Naive B cell (primary cell): ENCODE measurements at regions not wholly inside any gene's neighbourhood (a gene's known extent, or its start where the extent isn't known, plus 50 kb on each side); places are given as distances from the start of the nearest gene placed in this dataset.
"Not testable (repeated sequence)": the region's sequence is repeated elsewhere in the genome, so short reads cannot be mapped to it uniquely, and the experiment has no call there.

Experiments
- ATAC-seq, 2 donors: fragments of 150-1000 bp; cut with Tn5 transposase; 2 replicates each; pipeline ENCODE4 v1.10.0; 2021; ENCODE audit warnings: low read depth in 2 of 2, mild to moderate bottlenecking in 2 of 2, moderate library complexity in 2 of 2
- DNase-seq: peaks from one replicate; pipeline ENCODE4 v3.0.0; 2022
- H3K27ac Mint-ChIP-seq, 6 donors: one replicate each; pipeline ENCODE4 v1.8.0; 2020 to 2022; ENCODE audit warnings: mild to moderate bottlenecking in 6 of 6, mixed read lengths in 6 of 6, moderate library complexity in 5 of 6, inconsistent platforms in 2 of 6
- H3K27me3 Mint-ChIP-seq, 3 donors: one replicate each; pipeline ENCODE4 v1.8.0; 2021 to 2022; ENCODE audit warnings: mixed read lengths in 3 of 3, mild to moderate bottlenecking in 1 of 3
- H3K36me3 Mint-ChIP-seq, 2 donors: one replicate each; pipeline ENCODE4 v1.8.0; 2020 to 2022; ENCODE audit warnings: mixed read lengths in 2 of 2, inconsistent platforms in 1 of 2, mild to moderate bottlenecking in 1 of 2
- H3K4me1 Mint-ChIP-seq, 3 donors: one replicate each; pipeline ENCODE4 v1.8.0; 2020 to 2022; ENCODE audit warnings: mixed read lengths in 3 of 3, inconsistent platforms in 1 of 3, mild to moderate bottlenecking in 1 of 3, moderate library complexity in 1 of 3
- H3K4me3 Mint-ChIP-seq, 8 donors: one replicate each; pipeline ENCODE4 v1.8.0; 2020 to 2022; ENCODE audit warnings: mild to moderate bottlenecking in 8 of 8, mixed read lengths in 8 of 8, moderate library complexity in 8 of 8, inconsistent platforms in 2 of 8
- H3K9me3 Mint-ChIP-seq, 7 donors: one replicate each; pipeline ENCODE4 v1.8.0; 2020 to 2022; ENCODE audit warnings: mixed read lengths in 7 of 7, mild to moderate bottlenecking in 5 of 7, inconsistent platforms in 2 of 7, moderate library complexity in 1 of 7

DNA sequence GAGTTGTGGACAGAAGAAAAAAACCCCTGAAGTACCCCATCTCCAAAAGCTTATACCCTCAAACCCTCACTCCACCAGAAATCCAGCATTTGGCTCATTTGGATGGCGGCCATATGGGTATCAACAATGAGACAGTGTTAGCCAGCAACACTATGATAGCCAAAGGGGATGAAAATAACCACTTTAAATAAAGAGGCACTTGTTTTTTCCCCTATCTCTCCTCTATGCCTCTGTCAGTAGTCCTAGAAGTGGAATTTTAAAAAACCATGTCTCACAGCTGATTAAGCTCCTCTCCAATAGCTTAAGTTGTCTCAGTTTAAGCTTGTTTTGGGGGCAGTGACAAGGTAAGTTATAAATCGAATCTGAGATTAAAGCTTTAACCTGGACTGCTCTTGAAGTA lies 124.0 kb downstream of the MOSPD2 start:
- H3K27ac Mint-ChIP-seq: no peak overlapping the region
- peaks cover 0 to 6% (median 0%) of the 10 kb centered on the region in 3 donors for H3K27me3 Mint-ChIP-seq
- H3K9me3 Mint-ChIP-seq: peaks cover 0 to 11% (median 0%) of the 10 kb centered on the region in 7 donors
- DNase-seq: no peak
- no peaks in the 10 kb centered on the region for H3K36me3 Mint-ChIP-seq
- H3K4me3 Mint-ChIP-seq: no peak overlapping the region
- no peaks in the 10 kb centered on the region for H3K4me1 Mint-ChIP-seq
- ATAC-seq: no peak

DNA sequence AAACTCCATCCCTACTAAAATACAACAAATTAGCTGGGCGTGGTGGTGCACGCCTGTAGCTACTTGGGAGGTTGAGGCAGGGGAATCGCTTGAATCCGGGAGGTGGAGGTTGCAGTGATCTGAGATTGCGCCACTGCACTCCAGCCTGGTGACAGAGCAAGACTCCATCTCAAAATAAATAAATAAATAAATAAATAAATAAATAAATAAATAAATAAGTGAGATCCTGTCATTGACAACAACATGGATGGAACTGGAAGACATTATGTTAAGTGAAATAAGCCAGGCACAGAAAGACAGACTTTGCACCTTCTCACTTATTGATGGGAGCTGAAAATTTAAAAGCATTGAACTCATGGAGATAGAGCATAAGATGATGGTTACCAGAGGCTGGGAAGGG lies 111.2 kb downstream of the MOSPD2 start:
- H3K27me3 Mint-ChIP-seq, DNase-seq, H3K4me3 Mint-ChIP-seq, H3K4me1 Mint-ChIP-seq, ATAC-seq, H3K36me3 Mint-ChIP-seq: not testable (repeated sequence)
- H3K9me3 Mint-ChIP-seq: peaks cover 0 to 23% (median 5%) of the 10 kb centered on the region in 7 donors
- peak overlapping the region in 1 of 6 donors; percentile 71 for H3K27ac Mint-ChIP-seq
